Tibial nerve (tissue), 4 donors: ENCODE measurements at regions not wholly inside any gene's neighbourhood (a gene's known extent, or its start where the extent isn't known, plus 50 kb on each side); places are given as distances from the start of the nearest gene placed in this dataset.

Experiments
- DNase-seq, 2 donors: peaks; one replicate each; pipeline ENCODE4 v3.0.0-alpha.2; 2019; ENCODE audit warnings: low spot score in 2 of 2
- H3K27ac ChIP-seq, 4 donors: fragments of 200-600 bp; sonication (generic) in 3 of 4; one replicate each; pipeline ENCODE4 v1.5.1; 2017 to 2019; ENCODE audit warnings: mild to moderate bottlenecking in 1 of 4
- H3K27me3 ChIP-seq, 2 donors: fragments of 200-600 bp; sonication (generic) in 1 of 2; one replicate each; pipeline versions ENCODE4 v1.5.1 to v1.6.0; 2017 to 2019
- H3K36me3 ChIP-seq, 3 donors: fragments of 200-600 bp; sonication (generic); one replicate each; pipeline ENCODE4 v1.5.1; 2018 to 2019
- H3K4me1 ChIP-seq, 4 donors: fragments of 200-600 bp; sonication (generic) in 3 of 4; one replicate each; pipeline ENCODE4 v1.5.1; 2017 to 2019
- H3K4me3 ChIP-seq, 4 donors: fragments of 200-600 bp; sonication (generic) in 3 of 4; one replicate each; pipeline ENCODE4 v1.5.1; 2017 to 2019; ENCODE audit warnings: mild to moderate bottlenecking in 1 of 4, moderate library complexity in 1 of 4
- H3K9me3 ChIP-seq, 4 donors: fragments of 200-600 bp; sonication (generic) in 3 of 4; one replicate each; pipeline ENCODE4 v1.5.1; 2017 to 2019
- EP300 ChIP-seq, 2 donors: sonication (generic); formaldehyde crosslinking; IDR thresholded peaks; one replicate each; pipeline ENCODE4 v1.6.1; 2017; ENCODE audit warnings: antibody characterized with exemption in 2 of 2, mild to moderate bottlenecking in 1 of 2
- POLR2A ChIP-seq, 2 donors: fragments of 450-650 bp; IDR thresholded peaks; one replicate each; pipeline ENCODE4 v1.6.1; 2017; ENCODE audit warnings: antibody characterized with exemption in 2 of 2, mild to moderate bottlenecking in 2 of 2, moderate library complexity in 2 of 2
- WGBS, 2 donors: methylation state at CpG; one replicate each; pipeline ENCODE4 v1.1.5; 2018; 5-methylcytosine and 5-hydroxymethylcytosine counted together
- TF ChIP-seq, protein P1 (sequence below), 5 experiments: fragments of 200-600 bp in 3 of 5; fragments of 450-650 bp in 2 of 5; sonication (generic) in 3 of 5; IDR thresholded peaks; one replicate each; pipeline ENCODE4 v1.5.1; 2016 to 2019; ENCODE audit warnings: antibody characterized with exemption in 5 of 5, mild to moderate bottlenecking in 3 of 5, moderate library complexity in 2 of 5

DNA sequence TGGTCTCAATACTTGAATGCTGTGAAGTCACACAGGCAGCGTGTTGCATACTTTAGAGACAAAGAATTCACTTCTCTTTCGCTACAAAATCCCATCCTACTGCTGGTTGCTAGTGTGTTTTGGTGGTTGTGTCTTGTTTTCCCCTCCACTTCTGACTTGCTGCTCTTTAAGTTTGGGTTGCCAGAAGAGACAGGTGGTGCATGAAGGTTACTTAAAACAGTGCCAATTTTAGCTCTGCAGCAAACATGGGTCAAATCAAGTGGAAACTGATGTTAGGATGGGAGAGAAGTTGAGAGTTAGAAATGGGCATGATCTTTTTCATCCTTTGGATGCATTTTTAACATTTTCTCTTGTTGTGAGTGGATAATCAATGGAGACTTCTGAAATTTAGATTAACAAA, 136.2 kb upstream of the KCNH7 start:
- Histone ChIP-seq H3K9me3 (no peaks in the 10 kb centered on the region), H3K27me3 (no peaks in the 10 kb centered on the region), H3K4me1 (no peaks in the 10 kb centered on the region), H3K27ac (no peak overlapping the region), H3K36me3 (no peaks in the 10 kb centered on the region), H3K4me3 (no peak overlapping the region)
- TF ChIP-seq EP300 (IDR thresholded peaks at IDR 0.05), result no peak
- TF ChIP-seq, protein P1, sequence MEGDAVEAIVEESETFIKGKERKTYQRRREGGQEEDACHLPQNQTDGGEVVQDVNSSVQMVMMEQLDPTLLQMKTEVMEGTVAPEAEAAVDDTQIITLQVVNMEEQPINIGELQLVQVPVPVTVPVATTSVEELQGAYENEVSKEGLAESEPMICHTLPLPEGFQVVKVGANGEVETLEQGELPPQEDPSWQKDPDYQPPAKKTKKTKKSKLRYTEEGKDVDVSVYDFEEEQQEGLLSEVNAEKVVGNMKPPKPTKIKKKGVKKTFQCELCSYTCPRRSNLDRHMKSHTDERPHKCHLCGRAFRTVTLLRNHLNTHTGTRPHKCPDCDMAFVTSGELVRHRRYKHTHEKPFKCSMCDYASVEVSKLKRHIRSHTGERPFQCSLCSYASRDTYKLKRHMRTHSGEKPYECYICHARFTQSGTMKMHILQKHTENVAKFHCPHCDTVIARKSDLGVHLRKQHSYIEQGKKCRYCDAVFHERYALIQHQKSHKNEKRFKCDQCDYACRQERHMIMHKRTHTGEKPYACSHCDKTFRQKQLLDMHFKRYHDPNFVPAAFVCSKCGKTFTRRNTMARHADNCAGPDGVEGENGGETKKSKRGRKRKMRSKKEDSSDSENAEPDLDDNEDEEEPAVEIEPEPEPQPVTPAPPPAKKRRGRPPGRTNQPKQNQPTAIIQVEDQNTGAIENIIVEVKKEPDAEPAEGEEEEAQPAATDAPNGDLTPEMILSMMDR (IDR thresholded peaks at IDR 0.05), result no peak
- no peak for TF ChIP-seq POLR2A (IDR thresholded peaks at IDR 0.05)
- 89 to 92% methylated on average over 2 of the region's 2 CpGs for WGBS, 2 donors
- no peak for DNase-seq

DNA sequence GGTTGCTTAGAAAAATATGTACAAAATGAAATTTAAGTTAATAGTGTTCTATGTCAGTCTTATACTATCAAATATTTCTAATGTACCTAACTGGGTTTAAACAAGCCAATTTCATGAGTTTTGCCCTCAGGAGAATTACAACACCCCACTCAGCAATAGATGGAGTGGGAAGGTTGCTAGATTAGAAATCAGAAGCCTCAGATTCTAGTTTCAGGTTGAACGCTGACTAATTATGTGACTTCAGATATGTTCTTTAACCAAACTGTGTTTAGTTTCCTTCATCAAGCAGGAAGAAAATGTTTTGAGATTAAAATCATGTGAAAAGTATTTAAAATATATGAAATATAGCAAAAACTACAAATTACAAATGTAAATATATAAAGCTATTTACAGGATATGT, 133.8 kb upstream of the KCNH7 start:
- H3K36me3 ChIP-seq, result no peaks in the 10 kb centered on the region
- no peak overlapping the region for H3K27ac ChIP-seq
- TF ChIP-seq, protein P1 (IDR thresholded peaks at IDR 0.05), result no peak
- TF ChIP-seq EP300 (IDR thresholded peaks at IDR 0.05) (no peak), POLR2A (IDR thresholded peaks at IDR 0.05) (no peak)
- DNase-seq, result no peak
- no peaks in the 10 kb centered on the region for H3K27me3 ChIP-seq
- WGBS, 2 donors, result 88 to 91% methylated on average over 1 of the region's 1 CpG
- H3K4me3 ChIP-seq, result no peak overlapping the region
- H3K4me1 ChIP-seq, result no peaks in the 10 kb centered on the region
- no peaks in the 10 kb centered on the region for H3K9me3 ChIP-seq

DNA sequence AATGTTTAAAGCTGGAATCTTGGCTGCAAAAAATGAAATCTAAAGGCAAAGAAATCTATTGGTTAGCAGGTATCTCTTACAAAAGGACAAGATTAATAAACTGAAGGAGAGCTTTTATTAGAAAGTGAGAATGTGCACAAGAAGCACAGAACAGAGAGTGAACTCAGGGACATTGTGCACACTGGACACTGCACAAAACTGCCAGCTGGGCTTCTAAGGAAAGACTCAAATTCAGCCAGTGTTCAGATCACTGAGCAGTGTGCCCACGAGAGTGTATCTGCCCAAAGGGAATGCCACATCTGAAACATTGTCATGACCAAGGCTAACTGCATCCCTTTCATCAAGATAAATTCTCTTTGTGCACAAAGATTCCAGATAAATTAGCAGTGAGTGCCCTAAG, 129.7 kb upstream of the KCNH7 start:
- H3K27ac ChIP-seq, result no peak overlapping the region
- no peak for TF ChIP-seq EP300 (IDR thresholded peaks at IDR 0.05)
- TF ChIP-seq, protein P1 (IDR thresholded peaks at IDR 0.05), result no peak
- no peak for TF ChIP-seq POLR2A (IDR thresholded peaks at IDR 0.05)
- DNase-seq, result no peak
- 0 to 10% methylated on average over 1 of the region's 1 CpG for WGBS, 2 donors
- H3K4me1 ChIP-seq, result no peaks in the 10 kb centered on the region
- H3K4me3 ChIP-seq, result no peak overlapping the region
- no peaks in the 10 kb centered on the region for H3K36me3 ChIP-seq
- H3K9me3 ChIP-seq, result no peaks in the 10 kb centered on the region
- H3K27me3 ChIP-seq, result no peaks in the 10 kb centered on the region

DNA sequence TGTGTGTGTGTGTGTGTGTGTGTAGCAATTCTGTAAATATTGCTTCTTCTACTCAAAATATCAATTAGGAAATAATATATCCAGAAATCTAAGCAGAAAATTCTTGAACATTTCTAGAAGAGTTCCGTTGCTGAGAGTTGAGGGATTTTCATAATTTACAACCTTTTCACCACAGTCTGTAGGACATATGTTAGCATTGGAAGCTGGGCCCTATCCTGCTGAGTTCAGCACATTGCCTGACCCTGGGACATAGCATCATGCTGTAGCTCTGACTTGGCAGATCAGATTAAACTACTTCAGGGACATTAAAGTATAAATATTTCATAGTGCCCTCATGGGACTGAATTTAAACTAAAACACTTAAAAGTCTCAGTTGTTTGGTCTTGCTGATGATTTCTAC, 129.2 kb upstream of the KCNH7 start:
- Histone ChIP-seq H3K4me3 (no peak overlapping the region), H3K27ac (no peak overlapping the region), H3K27me3 (no peaks in the 10 kb centered on the region), H3K9me3 (no peaks in the 10 kb centered on the region), H3K36me3 (no peaks in the 10 kb centered on the region), H3K4me1 (no peaks in the 10 kb centered on the region)
- TF ChIP-seq EP300 (IDR thresholded peaks at IDR 0.05) (no peak), POLR2A (IDR thresholded peaks at IDR 0.05) (no peak)
- TF ChIP-seq, protein P1 (IDR thresholded peaks at IDR 0.05), result no peak
- WGBS, 2 donors, result 25 to 28% methylated on average over 1 of the region's 1 CpG
- DNase-seq, result no peak

DNA sequence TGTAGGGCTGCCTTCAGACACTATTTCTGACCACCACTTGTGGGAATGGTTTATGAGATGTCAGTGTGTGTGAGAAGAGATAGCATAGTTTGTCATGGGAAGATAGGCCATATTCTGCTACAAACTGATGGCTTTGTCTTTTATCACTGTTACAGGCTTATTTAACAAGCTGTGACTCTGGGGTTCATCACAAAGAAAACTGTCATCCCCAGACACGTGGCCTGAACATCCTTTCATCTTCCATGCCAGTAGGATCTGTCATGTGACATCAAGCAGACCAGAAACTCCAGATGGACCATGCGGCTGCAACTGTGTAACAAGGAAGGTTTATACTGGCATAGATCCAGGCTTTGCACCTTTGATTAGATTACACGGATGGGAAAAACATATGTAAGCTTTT, 128.6 kb upstream of the KCNH7 start:
- Histone ChIP-seq H3K27ac (no peak overlapping the region), H3K36me3 (no peaks in the 10 kb centered on the region), H3K27me3 (no peaks in the 10 kb centered on the region), H3K9me3 (no peaks in the 10 kb centered on the region), H3K4me3 (no peak overlapping the region), H3K4me1 (no peaks in the 10 kb centered on the region)
- no peak for DNase-seq
- no peak for TF ChIP-seq EP300 (IDR thresholded peaks at IDR 0.05)
- no peak for TF ChIP-seq POLR2A (IDR thresholded peaks at IDR 0.05)
- TF ChIP-seq, protein P1 (IDR thresholded peaks at IDR 0.05), result no peak
- 32 to 38% methylated on average over 3 of the region's 3 CpGs for WGBS, 2 donors
